AML-193 (cell line): ENCODE measurements at regions not wholly inside any gene's neighbourhood (a gene's known extent, or its start where the extent isn't known, plus 50 kb on each side); places are given as distances from the start of the nearest gene placed in this dataset.
A peak's percentile ranks its signal among the peaks of the same experiment; 100 is the strongest.

ENCODE experiments used
- DNase-seq, 2 experiments: peaks; one replicate each; lab custom pipeline; 2025; lab: John Stamatoyannopoulos, UW

DNA sequence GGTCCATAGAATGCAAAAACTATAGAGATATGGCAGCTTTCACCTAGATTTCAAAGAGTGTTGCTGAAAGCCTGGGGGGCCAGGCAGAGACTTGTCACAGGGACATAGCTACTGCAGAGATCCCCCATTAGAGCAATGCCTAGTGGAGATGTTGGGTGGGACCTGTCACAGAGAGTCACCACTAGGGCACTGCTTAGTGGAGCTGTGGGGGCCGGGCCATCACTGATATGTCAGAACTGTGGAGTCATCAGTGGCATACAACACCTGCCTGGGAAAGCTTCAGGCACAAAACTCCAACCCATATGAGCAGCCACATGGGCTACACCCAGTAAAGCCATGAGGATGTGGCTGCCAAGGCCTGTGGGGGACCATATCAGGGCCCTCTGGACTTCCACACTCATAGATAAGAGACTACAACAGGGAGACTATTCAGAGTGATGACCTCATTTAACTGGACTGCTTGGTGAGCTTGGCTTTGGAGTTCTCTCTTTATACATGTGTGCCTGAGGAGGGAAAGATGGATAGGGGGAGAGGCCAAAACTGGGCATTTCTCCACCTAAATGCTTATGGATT is 176.3 kb downstream of the ZNF621 start:
- no peak for DNase-seq

DNA sequence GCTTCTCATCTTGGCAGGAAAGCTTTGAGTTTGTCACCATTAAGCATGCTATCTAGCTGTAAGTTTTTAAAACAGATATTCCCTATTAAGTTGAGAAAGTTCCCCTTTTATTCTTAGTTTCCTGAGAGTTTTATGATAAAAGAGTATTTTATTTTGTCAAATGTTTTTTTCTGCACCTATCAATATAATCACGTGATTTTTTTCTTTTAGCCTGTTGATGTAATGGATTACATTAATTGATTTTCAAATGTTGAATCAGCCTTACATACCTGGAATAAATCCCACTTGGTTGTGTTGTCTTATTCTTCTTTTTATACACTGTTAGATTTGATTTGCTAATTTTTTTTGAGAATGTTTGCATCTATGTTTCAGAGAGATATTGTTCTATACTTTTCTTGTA is 179.5 kb downstream of the ZNF621 start:
- no peak for DNase-seq

GRCh38 chr3:40705663-40706062 is 180.9 kb downstream of the ZNF621 start:
- DNase-seq: no peak

DNA sequence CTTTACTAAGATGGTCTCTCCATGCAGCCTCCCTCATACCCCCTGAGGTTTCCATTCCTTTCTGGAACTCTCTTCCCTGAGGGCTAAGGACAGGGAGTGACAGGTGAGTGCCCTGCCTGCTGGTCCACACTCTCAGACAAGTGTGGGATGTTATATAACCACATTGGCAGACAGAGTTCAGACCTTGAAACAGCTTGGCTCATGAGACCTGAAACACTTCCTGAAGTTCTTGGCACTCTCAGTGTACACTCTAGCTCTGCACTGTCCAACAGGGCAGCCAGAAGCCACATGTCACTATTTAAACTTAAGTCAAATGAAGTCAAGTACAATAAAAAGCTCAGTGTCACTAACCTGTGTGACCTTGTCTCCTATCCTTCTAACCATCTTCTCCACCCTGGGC is 188.5 kb downstream of the ZNF621 start:
- no peak for DNase-seq

DNA sequence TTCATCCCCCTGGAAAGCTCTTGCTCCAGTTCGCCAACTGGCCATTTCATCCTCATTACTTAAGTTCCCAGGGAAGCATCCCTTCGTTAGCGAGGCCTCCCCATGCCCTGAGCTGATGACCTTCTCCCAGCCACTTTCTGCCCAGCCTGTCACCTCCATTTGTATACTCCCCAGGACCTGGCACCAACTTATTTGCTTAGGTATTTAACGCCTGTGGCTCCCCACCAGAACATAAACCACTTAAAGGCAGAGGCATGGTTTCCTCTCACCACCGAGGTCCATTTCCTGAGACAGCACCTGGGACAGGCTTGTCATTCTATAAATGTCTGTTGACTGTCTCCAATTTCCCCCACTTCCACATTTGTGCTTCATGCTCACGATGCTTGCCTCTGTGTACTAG is 189.0 kb downstream of the ZNF621 start:
- DNase-seq: no peak

DNA sequence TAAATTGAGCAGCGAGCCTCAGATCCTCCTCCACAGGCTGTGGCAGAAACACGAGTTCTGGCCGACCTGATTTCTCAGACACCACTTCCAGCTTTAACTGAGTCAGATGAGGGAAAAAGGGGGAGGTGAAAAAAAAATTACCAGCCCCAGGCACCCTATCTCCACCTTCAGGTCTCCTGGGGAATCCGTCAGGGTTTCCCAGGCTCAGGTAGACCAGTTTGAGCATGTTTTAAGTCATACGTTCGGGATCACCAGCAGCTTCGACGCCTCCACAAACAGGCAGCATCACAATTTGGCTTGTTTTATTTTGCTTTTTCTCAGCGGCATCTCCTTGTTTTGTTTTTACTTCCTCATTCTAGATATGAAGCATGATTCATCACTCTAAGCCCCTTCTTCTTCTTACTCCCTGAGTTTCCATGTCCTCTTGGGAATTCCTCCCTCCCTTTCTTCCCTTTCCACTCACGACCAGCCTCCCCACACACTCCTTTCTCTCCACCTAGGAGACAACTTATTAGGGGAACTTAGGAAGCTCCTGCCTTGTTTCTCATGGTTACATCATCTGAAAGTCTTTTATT is 190.1 kb downstream of the ZNF621 start:
- no peak for DNase-seq

DNA sequence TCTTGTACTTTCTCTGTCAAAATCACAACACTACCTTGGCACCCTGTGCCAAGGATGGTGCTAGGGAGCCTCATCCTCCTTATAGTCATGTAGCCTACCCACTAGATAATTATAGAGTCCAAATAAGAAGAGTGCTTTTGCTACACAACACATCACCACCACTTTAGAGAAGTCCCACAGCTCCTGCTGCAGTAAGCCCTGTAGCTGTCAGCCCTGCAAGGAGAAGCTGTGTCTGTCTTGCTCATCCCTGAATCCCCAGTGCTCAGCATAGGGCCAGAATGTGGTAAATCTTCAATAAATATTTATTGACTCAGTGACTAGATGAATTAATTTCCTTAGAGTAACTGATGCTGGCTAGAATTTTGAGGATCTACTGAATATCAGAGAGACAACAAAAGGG is 190.8 kb downstream of the ZNF621 start:
- DNase-seq: no peak

DNA sequence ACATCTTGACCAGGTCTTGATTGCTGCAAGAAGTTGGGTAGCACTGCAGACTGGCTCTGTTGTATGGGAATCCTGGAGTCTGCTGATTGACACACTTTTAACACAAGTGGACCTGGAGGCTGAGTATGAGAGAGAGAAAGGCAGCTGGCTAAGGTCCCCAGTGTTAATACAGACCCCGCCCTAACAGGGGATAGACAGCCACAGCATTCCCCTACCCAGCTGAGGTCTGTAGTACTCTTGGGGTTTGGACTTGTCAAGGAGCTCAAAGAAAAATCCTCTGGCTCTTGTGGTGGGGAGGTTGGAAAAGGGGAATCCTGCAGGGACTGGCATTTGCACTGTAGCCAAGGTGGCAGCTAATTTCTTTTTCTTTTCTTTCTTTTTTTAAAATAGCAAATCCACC is 192.7 kb downstream of the ZNF621 start:
- no peak for DNase-seq

DNA sequence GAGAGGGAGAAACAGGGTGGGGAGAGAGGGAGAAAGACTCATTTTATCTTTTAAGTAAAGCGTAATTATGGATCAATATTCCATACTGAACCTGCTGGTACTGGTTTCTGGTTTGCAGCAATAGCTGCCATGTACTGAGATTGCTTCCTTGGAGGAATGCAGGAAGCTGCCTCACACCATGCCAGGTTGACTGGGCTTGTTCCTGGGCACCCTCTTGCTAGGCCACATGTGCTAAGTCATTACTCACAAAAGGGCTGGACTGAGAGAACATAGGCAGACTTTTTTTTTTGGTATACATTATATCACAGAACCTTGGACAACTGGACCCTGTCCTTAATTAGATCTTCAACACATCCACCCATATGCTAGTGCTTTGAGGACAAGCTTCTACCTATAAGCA is 193.4 kb downstream of the ZNF621 start:
- DNase-seq: no peak

DNA sequence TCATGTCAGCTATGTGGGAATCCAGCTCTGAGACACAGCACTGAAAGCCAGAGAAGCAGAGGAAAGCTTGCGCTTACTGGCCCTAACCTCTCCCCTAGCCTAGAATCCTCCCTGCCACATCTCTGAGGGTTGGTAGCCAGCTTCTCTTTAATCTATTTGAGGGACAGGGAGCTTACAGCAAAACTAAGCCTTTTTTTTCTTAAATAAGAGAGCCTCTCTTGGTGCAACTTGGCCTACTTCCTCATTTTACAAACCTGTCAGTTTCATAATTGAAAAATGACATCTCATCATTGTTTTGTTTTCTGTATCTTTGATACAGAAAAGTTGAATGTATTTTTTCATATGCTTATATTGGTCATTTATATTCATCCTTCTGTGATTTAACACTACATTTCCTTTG is 193.9 kb downstream of the ZNF621 start:
- DNase-seq: peak; percentile 51 to 70

GRCh38 chr3:40719660-40720287 is 195.0 kb downstream of the ZNF621 start:
- no peak for DNase-seq

DNA sequence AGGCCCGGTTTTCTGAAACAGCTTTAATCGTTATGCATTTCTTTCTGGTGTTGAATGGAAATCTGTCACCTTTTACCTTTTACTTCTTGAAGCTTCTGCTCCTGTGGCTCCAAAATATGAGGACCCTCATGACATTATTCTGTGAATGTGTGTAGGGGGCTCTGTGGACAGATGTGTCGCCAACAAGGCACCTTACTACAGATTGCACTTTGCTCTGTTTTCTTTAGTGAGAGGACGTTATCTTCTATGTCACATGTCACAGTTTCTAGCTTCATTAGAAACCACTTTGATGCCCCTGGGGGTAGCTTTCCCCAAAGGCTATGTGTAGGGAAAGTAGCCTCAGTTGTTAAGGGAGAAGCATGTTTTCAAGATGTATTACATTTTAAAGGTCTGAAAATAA is 195.6 kb downstream of the ZNF621 start:
- DNase-seq: no peak

DNA sequence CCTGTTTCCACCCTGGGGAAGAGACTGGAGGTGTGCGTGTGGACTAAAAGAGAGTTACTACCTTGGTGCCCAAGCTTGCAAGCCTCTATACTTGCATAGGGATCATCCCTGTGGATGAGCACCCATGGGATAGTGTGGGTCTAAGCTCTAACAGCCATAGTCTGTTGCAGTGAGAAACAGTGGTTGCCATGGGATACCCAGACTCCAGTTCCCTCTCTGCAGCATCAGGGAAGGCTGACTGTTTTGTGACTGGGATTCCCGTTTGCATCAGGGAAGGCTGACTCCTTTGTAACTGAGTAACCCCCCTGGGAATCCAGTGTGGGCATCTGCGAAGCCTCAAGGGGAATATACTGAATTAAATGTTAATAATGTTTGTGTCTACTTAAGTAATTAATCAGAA is 196.1 kb downstream of the ZNF621 start:
- DNase-seq: no peak

- no peak for DNase-seq
Measured at GRCh38 chr3:40723083-40723660, 198.4 kb downstream of the ZNF621 start.

GRCh38 chr3:40725031-40725430 is 200.3 kb downstream of the ZNF621 start:
- no peak for DNase-seq

GRCh38 chr3:40731445-40731844 is 206.7 kb downstream of the ZNF621 start:
- DNase-seq: no peak

- no peak for DNase-seq
Measured at GRCh38 chr3:40736943-40737342, 212.2 kb downstream of the ZNF621 start.

DNA sequence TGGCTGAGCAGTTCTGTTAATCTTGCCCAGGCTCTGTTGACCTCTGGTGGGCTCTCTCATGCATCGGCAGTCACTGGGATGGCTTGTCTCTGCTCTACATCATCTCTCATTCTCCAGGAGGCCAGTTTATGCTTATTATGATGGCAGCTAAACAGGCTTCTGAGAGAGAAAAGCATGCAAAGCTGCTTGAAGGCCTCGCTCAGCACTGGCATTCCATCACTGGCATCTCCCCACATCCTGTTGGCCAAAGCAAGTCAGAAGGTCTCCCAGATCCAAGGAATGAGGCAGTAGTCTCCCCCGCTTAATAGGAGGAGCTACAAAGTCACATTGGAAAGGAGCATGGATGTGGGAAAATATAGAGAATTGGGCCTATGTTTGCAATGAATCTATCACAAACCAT is 212.6 kb downstream of the ZNF621 start:
- DNase-seq: no peak

GRCh38 chr3:40739971-40740370 is 215.2 kb downstream of the ZNF621 start:
- no peak for DNase-seq

DNA sequence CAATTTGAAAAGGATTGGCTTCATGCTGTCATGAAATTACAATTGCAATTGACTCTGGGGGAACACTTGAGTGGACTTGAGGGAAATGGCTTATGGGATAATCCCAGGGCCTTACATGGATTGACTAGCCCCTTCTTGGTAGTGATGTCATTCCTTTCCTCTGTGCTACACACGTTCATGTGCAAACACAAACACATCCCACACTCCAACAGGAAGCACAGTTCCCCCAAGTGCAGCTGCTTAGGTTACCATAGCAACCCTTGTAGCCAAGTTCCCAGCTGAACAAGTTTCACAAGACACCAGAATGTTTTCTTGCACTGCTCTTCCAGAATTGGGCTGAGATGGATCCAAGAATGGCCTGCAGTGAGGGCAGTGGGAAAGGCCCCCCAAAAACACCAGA is 217.0 kb downstream of the ZNF621 start:
- DNase-seq: no peak

DNA sequence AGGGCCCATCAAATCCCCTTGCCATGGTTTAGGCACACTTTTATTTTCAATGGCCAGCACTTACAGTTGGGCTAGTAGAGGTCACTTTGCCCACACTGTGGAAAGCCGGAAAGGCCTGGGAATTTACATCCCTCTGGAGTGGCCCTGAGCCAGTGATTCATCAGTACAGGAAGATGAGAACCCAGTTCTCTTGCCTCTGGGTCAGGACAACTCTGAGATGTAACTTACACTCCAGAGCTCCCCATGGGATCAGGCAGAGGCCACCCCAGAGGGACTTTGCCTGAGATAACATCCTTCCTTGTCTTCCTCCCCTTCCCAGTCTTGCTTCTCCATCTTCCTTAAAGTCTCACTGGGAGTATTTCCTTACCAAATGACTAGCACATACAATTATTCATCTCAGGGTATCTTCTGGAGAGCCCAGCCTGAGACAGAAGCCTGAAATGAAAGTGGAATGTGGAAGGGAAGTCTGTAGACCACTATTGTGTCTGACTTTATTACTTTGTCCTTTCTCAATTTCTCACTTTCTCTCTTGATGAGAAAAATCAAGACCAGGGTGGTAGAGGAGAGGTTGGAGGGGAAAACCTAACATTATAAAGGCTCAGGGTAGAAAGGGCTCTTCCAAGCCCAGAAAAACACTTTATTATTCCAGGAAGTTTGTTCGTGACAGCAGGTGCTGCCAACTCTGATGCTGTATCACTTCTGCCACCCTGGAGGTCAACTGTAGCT is 220.8 kb downstream of the ZNF621 start:
- no peak for DNase-seq

DNA sequence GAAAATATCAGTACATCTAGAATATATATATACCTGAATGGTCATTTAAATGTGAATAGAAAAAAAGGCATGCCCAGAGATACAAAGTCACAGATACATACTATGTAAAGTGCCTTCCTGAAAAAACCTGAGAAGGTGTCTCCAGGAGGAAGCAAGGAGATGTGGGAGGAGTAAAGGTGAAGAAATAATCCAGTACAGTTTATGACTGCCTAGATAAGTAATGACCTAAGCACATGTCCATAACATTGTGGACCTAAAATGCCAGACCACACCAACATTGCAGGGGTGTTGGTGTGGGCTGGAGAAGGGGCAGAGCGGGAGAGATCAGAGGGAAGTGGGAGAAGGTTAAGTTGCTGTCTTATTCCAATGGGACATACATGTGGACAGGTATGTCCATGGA is 226.9 kb downstream of the ZNF621 start:
- no peak for DNase-seq

- DNase-seq: no peak
Measured at GRCh38 chr3:40752492-40752891, 227.7 kb downstream of the ZNF621 start.
